ENCODE measurements at regions not wholly inside any gene's neighbourhood (a gene's known extent, or its start where the extent isn't known, plus 50 kb on each side); places are given as distances from the start of the nearest gene placed in this dataset.
A peak's percentile ranks its signal among the peaks of the same experiment; 100 is the strongest.

- no peaks in the 10 kb centered on the region for H3K9me3 ChIP-seq (ENCODE audit: insufficient read depth, low read depth, low read length)
- H3K36me3 ChIP-seq (ENCODE audit: insufficient read depth, low read length) = no peaks in the 10 kb centered on the region
- no peaks in the 10 kb centered on the region for H4K20me1 ChIP-seq (ENCODE audit: insufficient read depth, low read length)
- no peaks in the 10 kb centered on the region for H3K4me1 Mint-ChIP-seq (ENCODE audit: low read depth, unreplicated experiment)
- no peak overlapping the region for H3K4me3 ChIP-seq (ENCODE audit: insufficient read depth, low read depth, low read length)
- H3K27me3 ChIP-seq (ENCODE audit: insufficient read depth, low read length) = no peaks in the 10 kb centered on the region
- no peaks in the 10 kb centered on the region for H3K36me3 Mint-ChIP-seq (ENCODE audit: low read depth, unreplicated experiment)
- no peak overlapping the region for H3K27ac Mint-ChIP-seq (ENCODE audit: unreplicated experiment)
- H3K27ac ChIP-seq (ENCODE audit: low read depth, low read length) = no peak overlapping the region
- DNase-seq (ENCODE audit: low read depth) (peak; percentile 42), FAIRE-seq (no peak)
- H2AFZ ChIP-seq (ENCODE audit: low read depth, low read length) = no peak overlapping the region
- no peaks in the 10 kb centered on the region for H3K27me3 Mint-ChIP-seq (ENCODE audit: low read depth, unreplicated experiment)
- H3K9me3 Mint-ChIP-seq (ENCODE audit: unreplicated experiment) = no peaks in the 10 kb centered on the region
- H3K4me2 ChIP-seq (ENCODE audit: low read length) = no peak overlapping the region
- H3K4me3 Mint-ChIP-seq (ENCODE audit: unreplicated experiment) = no peak overlapping the region
- no peak overlapping the region for H3K9ac ChIP-seq (ENCODE audit: low read length)
- H3K4me1 ChIP-seq (ENCODE audit: insufficient read depth, low read length) = no peaks in the 10 kb centered on the region
- no peaks in the 10 kb centered on the region for H3K79me2 ChIP-seq (ENCODE audit: insufficient read depth, low read length)
- TF ChIP-seq EZH2 (IDR thresholded peaks at IDR 0.05; ENCODE audit: insufficient read depth, low read length) (no peak), CTCF (IDR thresholded peaks at IDR 0.05; ENCODE audit: insufficient read depth, low read depth, low read length) (no peak)
These were observed 1371.5 kb upstream of the TMEFF2 start for GRCh38 chr2:193566276-193566675.

GRCh38 chr2:193562031-193562430 lies 1367.3 kb upstream of the TMEFF2 start:
- no peaks in the 10 kb centered on the region for H3K27me3 Mint-ChIP-seq (ENCODE audit: low read depth, unreplicated experiment)
- H3K27me3 ChIP-seq (ENCODE audit: insufficient read depth, low read length) = no peaks in the 10 kb centered on the region
- no peak overlapping the region for H3K4me2 ChIP-seq (ENCODE audit: low read length)
- H3K9me3 ChIP-seq (ENCODE audit: insufficient read depth, low read depth, low read length) = no peaks in the 10 kb centered on the region
- H3K4me1 Mint-ChIP-seq (ENCODE audit: low read depth, unreplicated experiment) = peaks cover 2% of the 10 kb centered on the region
- H3K79me2 ChIP-seq (ENCODE audit: insufficient read depth, low read length) = no peaks in the 10 kb centered on the region
- DNase-seq (ENCODE audit: low read depth) (no peak), FAIRE-seq (no peak)
- H3K36me3 Mint-ChIP-seq (ENCODE audit: low read depth, unreplicated experiment) = no peaks in the 10 kb centered on the region
- H3K9me3 Mint-ChIP-seq (ENCODE audit: unreplicated experiment) = no peaks in the 10 kb centered on the region
- H3K27ac Mint-ChIP-seq (ENCODE audit: unreplicated experiment) = no peak overlapping the region
- H3K36me3 ChIP-seq (ENCODE audit: insufficient read depth, low read length) = no peaks in the 10 kb centered on the region
- no peak overlapping the region for H2AFZ ChIP-seq (ENCODE audit: low read depth, low read length)
- H4K20me1 ChIP-seq (ENCODE audit: insufficient read depth, low read length) = no peaks in the 10 kb centered on the region
- H3K4me3 Mint-ChIP-seq (ENCODE audit: unreplicated experiment) = no peak overlapping the region
- no peak overlapping the region for H3K4me3 ChIP-seq (ENCODE audit: insufficient read depth, low read depth, low read length)
- peaks cover 1% of the 10 kb centered on the region for H3K4me1 ChIP-seq (ENCODE audit: insufficient read depth, low read length)
- no peak overlapping the region for H3K27ac ChIP-seq (ENCODE audit: low read depth, low read length)
- no peak overlapping the region for H3K9ac ChIP-seq (ENCODE audit: low read length)
- TF ChIP-seq CTCF (IDR thresholded peaks at IDR 0.05; ENCODE audit: insufficient read depth, low read depth, low read length) = no peak
- no peak for TF ChIP-seq EZH2 (IDR thresholded peaks at IDR 0.05; ENCODE audit: insufficient read depth, low read length)

GRCh38 chr2:193561054-193561453 lies 1366.3 kb upstream of the TMEFF2 start:
- no peak for TF ChIP-seq CTCF (IDR thresholded peaks at IDR 0.05; ENCODE audit: insufficient read depth, low read depth, low read length)
- no peaks in the 10 kb centered on the region for H3K36me3 Mint-ChIP-seq (ENCODE audit: low read depth, unreplicated experiment)
- H3K9me3 Mint-ChIP-seq (ENCODE audit: unreplicated experiment) = no peaks in the 10 kb centered on the region
- Histone ChIP-seq H3K27ac (ENCODE audit: low read depth, low read length) (peak overlapping the region; percentile 27), H3K9ac (ENCODE audit: low read length) (peak overlapping the region; percentile 23), H3K27me3 (ENCODE audit: insufficient read depth, low read length) (no peaks in the 10 kb centered on the region), H3K4me2 (ENCODE audit: low read length) (peak overlapping the region; percentile 17), H3K36me3 (ENCODE audit: insufficient read depth, low read length) (no peaks in the 10 kb centered on the region), H3K9me3 (ENCODE audit: insufficient read depth, low read depth, low read length) (no peaks in the 10 kb centered on the region), H4K20me1 (ENCODE audit: insufficient read depth, low read length) (no peaks in the 10 kb centered on the region), H3K4me1 (ENCODE audit: insufficient read depth, low read length) (peaks cover 7% of the 10 kb centered on the region), H2AFZ (ENCODE audit: low read depth, low read length) (no peak overlapping the region), H3K4me3 (ENCODE audit: insufficient read depth, low read depth, low read length) (no peak overlapping the region), H3K79me2 (ENCODE audit: insufficient read depth, low read length) (no peaks in the 10 kb centered on the region)
- no peak overlapping the region for H3K27ac Mint-ChIP-seq (ENCODE audit: unreplicated experiment)
- DNase-seq (ENCODE audit: low read depth) (peak; percentile 74), FAIRE-seq (no peak)
- no peaks in the 10 kb centered on the region for H3K27me3 Mint-ChIP-seq (ENCODE audit: low read depth, unreplicated experiment)
- H3K4me1 Mint-ChIP-seq (ENCODE audit: low read depth, unreplicated experiment) = peaks cover 7% of the 10 kb centered on the region
- no peak overlapping the region for H3K4me3 Mint-ChIP-seq (ENCODE audit: unreplicated experiment)
